ENCODE measurements at regions not wholly inside any gene's neighbourhood (a gene's known extent, or its start where the extent isn't known, plus 50 kb on each side); places are given as distances from the start of the nearest gene placed in this dataset.

DNA sequence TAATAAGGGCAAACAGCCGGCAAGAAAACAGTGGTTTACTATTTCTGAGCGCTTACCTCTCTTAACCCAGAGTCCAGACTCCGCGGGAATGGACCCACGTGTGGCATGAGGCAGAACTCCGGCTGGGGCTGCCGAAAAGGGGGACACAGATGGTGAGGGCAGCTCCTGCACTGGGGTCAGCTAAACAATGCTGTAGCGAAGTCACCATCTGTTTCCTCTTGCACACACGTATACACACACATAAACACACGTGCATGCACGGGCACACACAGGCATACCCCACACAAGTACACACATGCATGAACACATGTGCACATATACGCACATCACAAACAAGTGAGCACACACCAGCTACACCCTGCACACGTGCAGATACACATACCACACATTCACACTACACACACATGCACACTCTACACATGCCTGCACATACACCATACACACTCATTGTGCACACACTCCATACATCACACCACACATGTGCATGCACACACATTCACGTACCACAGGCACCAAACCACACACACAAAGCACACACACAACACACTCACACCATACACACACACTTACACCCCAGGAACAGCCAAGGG lies 105.9 kb upstream of the ID2 start:
- no peak for DNase-seq (ENCODE audit: low spot score)
- Histone ChIP-seq H3K4me3 (no peak overlapping the region), H3K9me3 (no peaks in the 10 kb centered on the region), H3K27ac (no peak overlapping the region), H3K4me1 (peaks cover 0 to 30% of the 10 kb centered on the region in 2 donors), H3K27me3 (no peaks in the 10 kb centered on the region), H3K36me3 (no peaks in the 10 kb centered on the region)
- TF ChIP-seq, protein P1, sequence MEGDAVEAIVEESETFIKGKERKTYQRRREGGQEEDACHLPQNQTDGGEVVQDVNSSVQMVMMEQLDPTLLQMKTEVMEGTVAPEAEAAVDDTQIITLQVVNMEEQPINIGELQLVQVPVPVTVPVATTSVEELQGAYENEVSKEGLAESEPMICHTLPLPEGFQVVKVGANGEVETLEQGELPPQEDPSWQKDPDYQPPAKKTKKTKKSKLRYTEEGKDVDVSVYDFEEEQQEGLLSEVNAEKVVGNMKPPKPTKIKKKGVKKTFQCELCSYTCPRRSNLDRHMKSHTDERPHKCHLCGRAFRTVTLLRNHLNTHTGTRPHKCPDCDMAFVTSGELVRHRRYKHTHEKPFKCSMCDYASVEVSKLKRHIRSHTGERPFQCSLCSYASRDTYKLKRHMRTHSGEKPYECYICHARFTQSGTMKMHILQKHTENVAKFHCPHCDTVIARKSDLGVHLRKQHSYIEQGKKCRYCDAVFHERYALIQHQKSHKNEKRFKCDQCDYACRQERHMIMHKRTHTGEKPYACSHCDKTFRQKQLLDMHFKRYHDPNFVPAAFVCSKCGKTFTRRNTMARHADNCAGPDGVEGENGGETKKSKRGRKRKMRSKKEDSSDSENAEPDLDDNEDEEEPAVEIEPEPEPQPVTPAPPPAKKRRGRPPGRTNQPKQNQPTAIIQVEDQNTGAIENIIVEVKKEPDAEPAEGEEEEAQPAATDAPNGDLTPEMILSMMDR (IDR thresholded peaks at IDR 0.05), result no peak

DNA sequence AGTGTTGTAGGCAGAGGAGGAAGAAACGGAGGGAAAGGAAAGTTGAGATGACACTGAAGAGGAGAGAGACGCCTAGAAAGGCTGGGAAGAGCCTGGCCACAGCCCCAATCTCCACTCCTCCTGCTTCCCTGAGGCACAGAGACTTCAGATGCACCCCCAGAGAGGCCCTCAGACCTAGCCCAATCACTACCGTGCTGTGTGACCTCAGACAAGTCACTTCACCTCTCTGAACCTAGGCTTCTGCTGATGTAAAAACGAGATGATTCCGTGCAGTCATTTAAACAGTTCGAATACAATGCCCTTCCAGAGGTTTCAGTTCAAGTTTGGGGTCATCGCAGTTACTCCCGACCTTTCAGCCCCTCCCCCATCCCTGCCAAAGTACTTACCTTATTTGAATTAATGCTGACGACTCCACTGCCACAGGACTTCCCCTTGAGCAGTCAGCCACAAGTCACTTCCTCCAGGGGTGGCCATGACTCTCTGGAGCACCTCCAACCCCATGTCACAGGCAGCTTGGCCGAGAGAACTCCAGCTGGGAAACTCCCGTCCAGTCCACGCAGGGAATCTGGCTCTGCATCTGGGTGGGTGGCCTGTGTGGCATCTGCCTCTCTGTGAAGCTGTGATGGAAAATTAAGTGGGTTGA lies 105.2 kb upstream of the ID2 start:
- no peaks in the 10 kb centered on the region for H3K27me3 ChIP-seq
- H3K9me3 ChIP-seq, result no peaks in the 10 kb centered on the region
- H3K4me3 ChIP-seq, result no peak overlapping the region
- TF ChIP-seq, protein P1 (IDR thresholded peaks at IDR 0.05), result no peak
- H3K36me3 ChIP-seq, result no peaks in the 10 kb centered on the region
- peak; percentile 58 for DNase-seq (ENCODE audit: low spot score)
- H3K27ac ChIP-seq, result no peak overlapping the region
- peaks cover 0 to 37% of the 10 kb centered on the region in 2 donors for H3K4me1 ChIP-seq

DNA sequence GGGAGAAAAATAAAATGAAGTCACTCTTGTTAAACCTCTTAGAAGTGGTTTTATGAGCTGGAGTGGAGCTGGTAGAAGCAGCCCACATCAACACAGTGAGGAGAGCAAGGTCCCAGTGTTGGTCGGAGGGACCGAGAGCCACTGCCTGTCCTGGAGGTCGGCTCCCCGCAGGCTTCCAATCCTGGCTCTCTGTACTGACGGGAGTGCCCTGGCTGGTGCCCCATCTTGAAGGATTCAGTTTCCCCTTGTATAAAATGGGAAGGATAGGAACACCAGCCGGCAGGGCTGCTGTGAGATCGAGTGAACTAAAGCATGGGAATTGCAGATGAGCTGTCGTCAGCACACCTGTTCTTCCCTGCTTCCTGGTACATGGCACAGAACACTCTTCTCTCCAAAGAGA lies 104.3 kb upstream of the ID2 start:
- TF ChIP-seq, protein P1 (IDR thresholded peaks at IDR 0.05), result no peak
- H3K4me3 ChIP-seq, result no peak overlapping the region
- peak; percentile 40 for DNase-seq (ENCODE audit: low spot score)
- H3K27me3 ChIP-seq, result no peaks in the 10 kb centered on the region
- H3K27ac ChIP-seq, result no peak overlapping the region
- H3K9me3 ChIP-seq, result no peaks in the 10 kb centered on the region
- H3K36me3 ChIP-seq, result no peaks in the 10 kb centered on the region
- peaks cover 0 to 45% of the 10 kb centered on the region in 2 donors for H3K4me1 ChIP-seq

DNA sequence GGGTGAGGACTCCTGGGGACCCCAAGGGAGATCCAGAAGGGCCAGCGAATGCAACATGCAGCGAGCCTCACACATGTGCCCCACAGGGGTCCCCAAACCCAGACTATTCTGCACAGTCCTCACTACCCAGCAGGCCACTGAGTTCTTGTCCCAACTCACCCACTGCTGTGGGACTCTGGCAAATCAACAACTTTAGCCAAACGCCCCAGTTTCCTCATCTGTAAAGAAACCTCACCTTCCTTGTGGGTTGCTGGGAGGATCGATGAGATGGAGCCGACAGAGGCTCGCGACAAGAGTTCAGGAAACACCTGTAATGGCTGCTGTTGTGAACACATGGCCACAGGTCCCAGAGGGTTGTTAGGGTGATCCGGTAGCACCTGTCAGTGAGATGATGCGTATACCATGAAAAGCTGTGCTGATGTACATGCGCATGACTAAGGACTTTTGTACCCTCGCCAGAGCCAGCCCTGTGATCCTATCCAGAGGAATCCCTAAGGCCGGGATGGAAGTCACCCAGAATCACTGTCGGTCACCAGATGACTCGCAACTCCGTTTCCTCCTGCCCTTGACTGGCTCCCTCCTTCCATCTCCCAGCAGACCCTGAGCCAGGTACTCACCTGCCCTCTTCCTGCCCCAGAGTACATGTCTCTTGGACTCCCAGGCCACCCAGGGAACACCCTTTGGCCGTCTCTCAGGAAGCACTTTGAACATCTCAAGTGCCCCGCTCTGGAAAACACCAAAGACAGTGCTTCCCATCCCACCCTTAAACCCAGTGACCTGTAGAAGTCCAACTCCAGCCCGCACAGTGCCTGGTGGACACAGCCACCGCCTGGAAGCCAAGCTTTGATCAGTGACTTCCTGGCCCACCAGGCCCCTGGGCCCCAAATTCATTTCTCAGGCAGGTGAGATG lies 103.3 kb upstream of the ID2 start:
- Histone ChIP-seq H3K4me1 (peaks cover 0 to 55% of the 10 kb centered on the region in 2 donors), H3K9me3 (no peaks in the 10 kb centered on the region), H3K4me3 (no peak overlapping the region), H3K27ac (no peak overlapping the region), H3K27me3 (no peaks in the 10 kb centered on the region), H3K36me3 (no peaks in the 10 kb centered on the region)
- peak; percentile 30 for DNase-seq (ENCODE audit: low spot score)
- TF ChIP-seq, protein P1 (IDR thresholded peaks at IDR 0.05), result no peak

DNA sequence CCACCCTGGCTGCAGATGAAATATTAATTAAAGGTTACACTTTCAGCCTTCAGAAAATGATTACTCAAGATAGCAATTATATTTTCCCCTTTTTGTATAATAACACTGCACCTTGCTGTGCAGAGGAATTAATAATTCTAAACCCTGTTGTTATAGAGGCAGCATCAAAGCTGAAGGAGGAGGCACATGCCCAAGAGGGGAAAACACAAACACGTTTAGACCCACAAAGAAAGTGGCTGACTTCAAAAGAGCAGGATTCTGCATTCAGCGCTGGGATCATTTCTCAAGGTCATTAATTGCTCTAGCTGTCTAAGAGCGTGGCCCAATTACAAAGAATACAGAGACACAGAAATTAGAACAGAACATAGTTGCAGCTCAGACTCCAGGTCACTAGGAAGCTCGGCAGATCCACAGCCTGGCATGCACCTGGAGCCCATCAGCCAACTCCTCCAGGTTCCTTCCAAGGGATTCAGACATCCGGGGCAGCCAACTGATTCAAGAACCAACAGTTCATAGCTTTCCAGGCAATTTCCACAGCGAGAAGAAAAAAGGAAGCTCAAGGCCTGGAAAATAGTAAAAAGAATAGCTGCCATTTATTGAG lies 102.3 kb upstream of the ID2 start:
- H3K27ac ChIP-seq, result no peak overlapping the region

More for the DNA sequence above, 102.3 kb upstream of the ID2 start:
- TF ChIP-seq, protein P1 (IDR thresholded peaks at IDR 0.05), result no peak
- DNase-seq (ENCODE audit: low spot score), result peak; percentile 34
- Histone ChIP-seq H3K4me3 (no peak overlapping the region), H3K9me3 (no peaks in the 10 kb centered on the region), H3K36me3 (no peaks in the 10 kb centered on the region), H3K4me1 (peaks cover 0 to 59% of the 10 kb centered on the region in 2 donors), H3K27me3 (no peaks in the 10 kb centered on the region)

Data from right atrium auricular region (tissue), 2 donors.